Thyroid gland (tissue), 4 donors: ENCODE measurements at regions not wholly inside any gene's neighbourhood (a gene's known extent, or its start where the extent isn't known, plus 50 kb on each side); places are given as distances from the start of the nearest gene placed in this dataset.

Experiments used
- POLR2A ChIP-seq, 2 donors: fragments of 450-650 bp; IDR thresholded peaks; one replicate each; pipeline ENCODE4 v1.6.1; 2017; ENCODE audit warnings: antibody characterized with exemption in 2 of 2, mild to moderate bottlenecking in 2 of 2, moderate library complexity in 1 of 2
- TF ChIP-seq, protein P1 (sequence below), 6 experiments: fragments of 200-600 bp in 3 of 6; fragments of 450-650 bp in 3 of 6; sonication (generic) in 3 of 6; IDR thresholded peaks; one replicate each; pipeline ENCODE4 v1.5.1; 2016 to 2019; ENCODE audit warnings: antibody characterized with exemption in 6 of 6, mild to moderate bottlenecking in 2 of 6, inconsistent platforms in 1 of 6, moderate library complexity in 1 of 6

DNA sequence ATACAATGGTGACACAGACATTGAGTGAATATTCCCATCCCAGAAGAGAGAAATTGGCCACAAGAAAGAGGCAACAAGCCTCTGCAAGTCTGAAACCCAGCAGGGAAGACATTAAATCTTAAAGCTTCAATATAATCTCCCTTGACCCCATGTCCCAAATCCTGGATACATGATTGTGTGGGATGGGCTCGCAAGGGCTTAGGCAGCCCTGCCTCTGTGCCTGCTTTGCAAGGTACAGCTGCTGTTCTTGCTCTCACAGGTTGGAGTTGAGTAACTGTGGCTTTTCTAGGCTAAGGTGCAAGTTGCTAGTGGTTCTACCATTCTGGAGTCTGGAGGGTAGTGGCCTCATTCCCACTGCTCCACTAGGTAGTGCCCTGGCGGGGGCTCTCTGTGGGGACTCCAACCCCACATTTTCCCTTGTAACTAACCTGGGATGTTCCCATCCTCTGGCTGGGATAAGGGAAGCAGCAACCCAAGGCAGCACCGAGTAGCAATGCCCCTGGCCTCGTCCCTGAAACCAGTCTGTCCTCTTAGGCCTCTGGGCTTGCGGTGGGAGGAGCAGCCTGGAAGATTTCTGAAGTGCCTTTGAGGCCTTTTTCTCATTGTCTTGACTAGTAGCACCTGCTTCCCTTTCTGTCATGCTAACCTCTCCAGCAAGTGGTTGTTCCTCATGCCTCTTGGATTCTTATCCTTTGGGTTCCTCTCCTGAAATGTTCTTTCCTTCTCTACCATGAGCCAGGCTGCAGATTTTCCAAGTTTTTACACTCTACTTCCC lies 90.0 kb downstream of the FAM174B start:
- TF ChIP-seq, protein P1, sequence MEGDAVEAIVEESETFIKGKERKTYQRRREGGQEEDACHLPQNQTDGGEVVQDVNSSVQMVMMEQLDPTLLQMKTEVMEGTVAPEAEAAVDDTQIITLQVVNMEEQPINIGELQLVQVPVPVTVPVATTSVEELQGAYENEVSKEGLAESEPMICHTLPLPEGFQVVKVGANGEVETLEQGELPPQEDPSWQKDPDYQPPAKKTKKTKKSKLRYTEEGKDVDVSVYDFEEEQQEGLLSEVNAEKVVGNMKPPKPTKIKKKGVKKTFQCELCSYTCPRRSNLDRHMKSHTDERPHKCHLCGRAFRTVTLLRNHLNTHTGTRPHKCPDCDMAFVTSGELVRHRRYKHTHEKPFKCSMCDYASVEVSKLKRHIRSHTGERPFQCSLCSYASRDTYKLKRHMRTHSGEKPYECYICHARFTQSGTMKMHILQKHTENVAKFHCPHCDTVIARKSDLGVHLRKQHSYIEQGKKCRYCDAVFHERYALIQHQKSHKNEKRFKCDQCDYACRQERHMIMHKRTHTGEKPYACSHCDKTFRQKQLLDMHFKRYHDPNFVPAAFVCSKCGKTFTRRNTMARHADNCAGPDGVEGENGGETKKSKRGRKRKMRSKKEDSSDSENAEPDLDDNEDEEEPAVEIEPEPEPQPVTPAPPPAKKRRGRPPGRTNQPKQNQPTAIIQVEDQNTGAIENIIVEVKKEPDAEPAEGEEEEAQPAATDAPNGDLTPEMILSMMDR (IDR thresholded peaks at IDR 0.05), result no peak
- TF ChIP-seq POLR2A (IDR thresholded peaks at IDR 0.05), result no peak
